GM12891 (cell line): ENCODE measurements at regions not wholly inside any gene's neighbourhood (a gene's known extent, or its start where the extent isn't known, plus 50 kb on each side); places are given as distances from the start of the nearest gene placed in this dataset.

Experiments
- PAX5 ChIP-seq: IDR thresholded peaks from 2 replicates; pipeline ENCODE4 v1.6.1; 2011; ENCODE audit warnings: low read length, moderate library complexity, mild to moderate bottlenecking; ENCODE audit not compliant: insufficient read depth, severe bottlenecking
- POLR2A ChIP-seq: IDR thresholded peaks from 2 replicates; pipeline ENCODE4 v1.6.1; 2011; ENCODE audit warnings: low read depth, low read length, control low read depth
- POLR2AphosphoS5 ChIP-seq: IDR thresholded peaks from 2 replicates; pipeline ENCODE4 v1.6.1; 2011; ENCODE audit warnings: low read depth, low read length, control low read depth
- POU2F2 ChIP-seq: IDR thresholded peaks from 2 replicates; pipeline ENCODE4 v1.6.1; 2011; ENCODE audit warnings: low read depth, mild to moderate bottlenecking, control low read depth, low read length, moderate library complexity
- SPI1 ChIP-seq: IDR thresholded peaks from 2 replicates; pipeline ENCODE4 v1.6.1; 2011; ENCODE audit warnings: low read depth, low read length, control low read depth
- TAF1 ChIP-seq: IDR thresholded peaks from 2 replicates; pipeline ENCODE4 v1.6.1; 2011; ENCODE audit warnings: low read depth, low read length, control low read depth

GRCh38 chr10:106519376-106520030 lies 645.0 kb downstream of the SORCS1 start:
- no peak for TF ChIP-seq POLR2A
- TF ChIP-seq SPI1 = no peak
- TF ChIP-seq POLR2AphosphoS5 = no peak
- TF ChIP-seq TAF1 = no peak
- TF ChIP-seq PAX5 = no peak
- TF ChIP-seq POU2F2 = no peak
